Spleen (tissue), 7 donors: ENCODE measurements at regions not wholly inside any gene's neighbourhood (a gene's known extent, or its start where the extent isn't known, plus 50 kb on each side); places are given as distances from the start of the nearest gene placed in this dataset.

ENCODE experiments used
- CTCF ChIP-seq, 11 experiments: fragments of 200-600 bp in 7 of 11; fragments of 450-650 bp in 4 of 11; sonication (generic) in 4 of 11; IDR thresholded peaks in 8 of 11; conservative IDR thresholded peaks in 3 of 11; 1 replicate in 7 of 11; 2 replicates in 4 of 11; pipeline versions ENCODE4 v1.4.0 to v1.8.0; 2016 to 2021; ENCODE audit warnings: antibody characterized with exemption in 11 of 11, inconsistent platforms in 4 of 11, mild to moderate bottlenecking in 1 of 11
- POLR2A ChIP-seq, 3 donors: fragments of 450-650 bp; IDR thresholded peaks; one replicate each; pipeline ENCODE4 v1.5.1; 2017; ENCODE audit warnings: antibody characterized with exemption in 3 of 3, mild to moderate bottlenecking in 1 of 3
- POLR2AphosphoS5 ChIP-seq, 3 donors: sonication (generic); formaldehyde crosslinking; IDR thresholded peaks; one replicate each; pipeline ENCODE4 v1.5.1; 2017; ENCODE audit warnings: antibody characterized with exemption in 3 of 3
- donor health status: DM: no; HTN: no; CAD: no; lungs with moderate emphysema.
- donor health status: DM: no; HTN: no; CAD: no.
- donor health status: DM: no; HTN: no; CAD: no.

GRCh38 chr13:70518081-70518480 lies 409.8 kb upstream of the KLHL1 start:
- TF ChIP-seq CTCF (IDR thresholded peaks at IDR 0.05 in 8 of 11, conservative IDR thresholded peaks at IDR 0.05 in 3 of 11): no peak
- no peak for TF ChIP-seq POLR2A (IDR thresholded peaks at IDR 0.05)
- TF ChIP-seq POLR2AphosphoS5 (IDR thresholded peaks at IDR 0.05): no peak
